ENCODE measurements at regions not wholly inside any gene's neighbourhood (a gene's known extent, or its start where the extent isn't known, plus 50 kb on each side); places are given as distances from the start of the nearest gene placed in this dataset.

GRCh38 chr4:26135331-26135730 is 185.5 kb upstream of the RBPJ start:
- TF ChIP-seq POLR2AphosphoS5 (IDR thresholded peaks at IDR 0.05; ENCODE audit: insufficient read depth in 1 of 2, low read depth in 1 of 2) (no peak), CTCF (IDR thresholded peaks at IDR 0.05) (no peak)

Data from vagina (tissue), 2 donors.